ENCODE measurements at regions not wholly inside any gene's neighbourhood (a gene's known extent, or its start where the extent isn't known, plus 50 kb on each side); places are given as distances from the start of the nearest gene placed in this dataset.

DNA sequence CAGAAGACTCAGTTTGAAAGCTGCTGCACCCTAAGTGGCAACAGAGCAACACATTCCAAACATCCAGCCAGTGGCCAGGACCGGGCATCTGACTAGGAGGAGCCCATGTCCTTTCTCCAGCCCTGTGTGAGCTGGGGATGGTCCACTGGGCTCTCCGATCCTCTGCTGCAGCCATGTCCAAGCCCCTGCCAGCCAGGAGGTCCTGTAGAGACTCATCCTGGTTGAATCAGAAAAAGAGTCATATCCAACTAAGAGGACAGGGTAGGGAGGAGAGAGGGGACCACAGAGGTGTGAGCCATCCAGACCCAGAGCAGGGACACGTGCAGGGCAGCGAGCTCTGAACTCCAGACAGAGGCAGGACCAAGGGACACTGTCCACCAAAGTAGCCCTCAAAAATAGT, 163.0 kb upstream of the CDH5 start:
- H3K4me1 ChIP-seq = peaks cover 0 to 5% of the 10 kb centered on the region in 2 donors
- no peaks in the 10 kb centered on the region for H3K9me3 ChIP-seq
- no peaks in the 10 kb centered on the region for H3K27me3 ChIP-seq
- intact Hi-C loops (cut with DNase I; ENCODE audit: low total_unique reads) = no loop called here
- no peak overlapping the region for H3K27ac ChIP-seq
- no peak overlapping the region for H3K4me3 ChIP-seq
- no peaks in the 10 kb centered on the region for H3K36me3 ChIP-seq
- no peak for TF ChIP-seq POLR2AphosphoS5 (IDR thresholded peaks at IDR 0.05)
- DNase-seq (ENCODE audit: low spot score in 2 of 2) = no peak

DNA sequence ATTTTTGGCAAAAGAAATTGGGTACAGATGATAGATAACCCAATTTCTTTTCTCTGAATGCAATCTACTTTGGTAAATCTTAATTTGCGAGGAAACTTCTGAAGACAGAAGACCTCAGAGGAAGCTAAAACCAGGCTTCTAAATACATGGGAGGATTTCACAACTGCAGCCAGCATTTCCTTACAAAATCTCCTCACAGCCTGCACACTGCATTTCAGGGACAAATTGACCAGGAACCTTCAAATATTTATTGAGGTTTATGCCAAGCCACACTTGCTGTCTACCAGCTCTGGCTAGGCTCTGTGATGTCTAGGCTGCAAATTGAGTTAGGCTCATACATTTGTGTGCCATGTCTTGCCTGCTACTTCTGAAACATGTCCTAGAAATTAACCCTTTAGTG, 167.3 kb upstream of the CDH5 start:
- Histone ChIP-seq H3K4me3 (no peak overlapping the region), H3K36me3 (no peaks in the 10 kb centered on the region), H3K9me3 (no peaks in the 10 kb centered on the region), H3K27me3 (no peaks in the 10 kb centered on the region), H3K27ac (no peak overlapping the region), H3K4me1 (peaks cover 0 to 5% of the 10 kb centered on the region in 2 donors)
- DNase-seq (ENCODE audit: low spot score in 2 of 2) = no peak
- TF ChIP-seq POLR2AphosphoS5 (IDR thresholded peaks at IDR 0.05) (no peak), POLR2A (IDR thresholded peaks at IDR 0.05) (no peak)
- TF ChIP-seq, protein P1, sequence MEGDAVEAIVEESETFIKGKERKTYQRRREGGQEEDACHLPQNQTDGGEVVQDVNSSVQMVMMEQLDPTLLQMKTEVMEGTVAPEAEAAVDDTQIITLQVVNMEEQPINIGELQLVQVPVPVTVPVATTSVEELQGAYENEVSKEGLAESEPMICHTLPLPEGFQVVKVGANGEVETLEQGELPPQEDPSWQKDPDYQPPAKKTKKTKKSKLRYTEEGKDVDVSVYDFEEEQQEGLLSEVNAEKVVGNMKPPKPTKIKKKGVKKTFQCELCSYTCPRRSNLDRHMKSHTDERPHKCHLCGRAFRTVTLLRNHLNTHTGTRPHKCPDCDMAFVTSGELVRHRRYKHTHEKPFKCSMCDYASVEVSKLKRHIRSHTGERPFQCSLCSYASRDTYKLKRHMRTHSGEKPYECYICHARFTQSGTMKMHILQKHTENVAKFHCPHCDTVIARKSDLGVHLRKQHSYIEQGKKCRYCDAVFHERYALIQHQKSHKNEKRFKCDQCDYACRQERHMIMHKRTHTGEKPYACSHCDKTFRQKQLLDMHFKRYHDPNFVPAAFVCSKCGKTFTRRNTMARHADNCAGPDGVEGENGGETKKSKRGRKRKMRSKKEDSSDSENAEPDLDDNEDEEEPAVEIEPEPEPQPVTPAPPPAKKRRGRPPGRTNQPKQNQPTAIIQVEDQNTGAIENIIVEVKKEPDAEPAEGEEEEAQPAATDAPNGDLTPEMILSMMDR (IDR thresholded peaks at IDR 0.05) = no peak
- intact Hi-C loops (cut with DNase I; ENCODE audit: low total_unique reads) = no loop called here

DNA sequence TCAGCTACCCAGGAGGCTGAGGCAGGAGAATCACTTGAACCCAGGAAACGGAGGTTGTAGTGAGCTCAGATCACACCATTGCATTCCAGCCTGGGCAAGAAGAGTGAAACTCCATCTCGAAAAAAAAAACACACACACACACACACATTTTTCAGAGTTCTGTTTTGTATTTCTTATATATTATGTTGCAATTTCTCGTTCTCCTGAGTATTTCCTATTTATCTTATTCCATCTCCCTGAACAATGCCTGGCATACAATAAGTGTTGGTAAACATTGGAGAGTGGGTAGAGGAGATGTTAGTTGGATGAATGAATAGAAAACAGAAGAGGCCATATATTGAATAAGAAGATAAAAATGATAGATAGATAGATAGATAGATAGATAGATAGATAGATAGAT, 167.8 kb upstream of the CDH5 start:
- H3K4me1 ChIP-seq = peaks cover 0 to 5% of the 10 kb centered on the region in 2 donors
- H3K27ac ChIP-seq = no peak overlapping the region
- no peaks in the 10 kb centered on the region for H3K36me3 ChIP-seq
- intact Hi-C loops (cut with DNase I; ENCODE audit: low total_unique reads) = no loop called here
- no peak for TF ChIP-seq POLR2AphosphoS5 (IDR thresholded peaks at IDR 0.05)
- no peak for TF ChIP-seq POLR2A (IDR thresholded peaks at IDR 0.05)
- TF ChIP-seq, protein P1 (IDR thresholded peaks at IDR 0.05) = no peak
- no peaks in the 10 kb centered on the region for H3K9me3 ChIP-seq
- no peak overlapping the region for H3K4me3 ChIP-seq
- H3K27me3 ChIP-seq = no peaks in the 10 kb centered on the region
- DNase-seq (ENCODE audit: low spot score in 2 of 2) = no peak

DNA sequence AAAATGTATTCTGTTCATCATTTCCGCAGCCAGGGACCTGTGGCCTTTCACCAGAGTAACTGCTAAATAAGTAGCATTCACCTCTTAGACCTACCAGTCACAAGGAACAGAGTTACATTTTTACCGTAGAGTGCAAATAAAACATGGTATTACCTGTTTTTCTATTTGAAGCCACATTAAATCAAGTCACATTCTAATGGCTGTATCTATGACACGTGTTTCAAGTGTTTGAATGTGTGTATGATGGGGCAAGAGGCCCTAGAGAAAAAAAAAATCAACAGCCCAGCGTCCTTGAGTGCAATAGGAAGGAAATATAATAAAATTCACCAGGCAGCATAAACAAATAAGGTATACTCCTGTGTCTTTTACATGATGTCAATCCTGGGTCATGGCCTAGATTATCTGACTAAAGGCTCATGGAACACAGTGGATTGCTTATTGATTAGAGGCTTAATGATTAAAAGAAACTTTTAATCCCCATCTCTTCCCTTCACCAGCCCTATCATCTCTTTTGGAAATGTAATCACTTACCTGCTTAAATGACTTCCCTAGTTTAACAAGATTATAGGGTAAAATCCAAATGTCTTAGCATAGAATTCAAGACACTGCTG, 168.7 kb upstream of the CDH5 start:
- Histone ChIP-seq H3K27ac (no peak overlapping the region), H3K9me3 (no peaks in the 10 kb centered on the region), H3K36me3 (no peaks in the 10 kb centered on the region), H3K27me3 (no peaks in the 10 kb centered on the region), H3K4me1 (peaks cover 0 to 5% of the 10 kb centered on the region in 2 donors), H3K4me3 (no peak overlapping the region)
- TF ChIP-seq, protein P1 (IDR thresholded peaks at IDR 0.05) = no peak
- TF ChIP-seq POLR2AphosphoS5 (IDR thresholded peaks at IDR 0.05) (no peak), POLR2A (IDR thresholded peaks at IDR 0.05) (no peak)
- DNase-seq (ENCODE audit: low spot score in 2 of 2) = no peak
- intact Hi-C loops (cut with DNase I; ENCODE audit: low total_unique reads) = no loop called here

- no peaks in the 10 kb centered on the region for H3K36me3 ChIP-seq
- intact Hi-C loops (cut with DNase I; ENCODE audit: low total_unique reads) = no loop called here
- no peak for TF ChIP-seq POLR2AphosphoS5 (IDR thresholded peaks at IDR 0.05)
- TF ChIP-seq, protein P1 (IDR thresholded peaks at IDR 0.05) = no peak
- no peak for TF ChIP-seq POLR2A (IDR thresholded peaks at IDR 0.05)
- H3K27me3 ChIP-seq = no peaks in the 10 kb centered on the region
- no peak overlapping the region for H3K27ac ChIP-seq
- DNase-seq (ENCODE audit: low spot score in 2 of 2) = no peak
- peaks cover 0 to 5% of the 10 kb centered on the region in 2 donors for H3K4me1 ChIP-seq
- no peaks in the 10 kb centered on the region for H3K9me3 ChIP-seq
- no peak overlapping the region for H3K4me3 ChIP-seq
Observed at GRCh38 chr16:66196770-66197169, 169.7 kb upstream of the CDH5 start.

DNA sequence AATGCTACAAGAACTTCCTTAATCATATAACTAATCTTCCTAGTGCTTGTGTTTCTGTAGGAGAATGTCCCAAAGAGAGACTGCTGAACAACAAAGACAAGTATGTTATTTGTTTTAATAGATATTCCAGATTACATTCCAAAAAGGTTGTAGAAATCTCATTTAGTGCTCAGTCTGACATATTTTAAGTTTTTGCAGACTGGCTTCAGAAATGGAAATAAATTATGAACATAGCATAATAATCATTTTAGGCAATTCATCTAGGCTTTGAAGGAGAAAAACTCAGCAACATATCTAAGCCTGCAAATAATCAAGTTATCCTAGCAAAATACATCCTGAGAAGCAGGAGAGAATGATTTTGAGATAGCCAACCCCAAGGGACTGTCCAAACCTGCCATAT, 171.6 kb upstream of the CDH5 start:
- DNase-seq (ENCODE audit: low spot score in 2 of 2) = no peak
- peaks cover 0 to 5% of the 10 kb centered on the region in 2 donors for H3K4me1 ChIP-seq
- H3K4me3 ChIP-seq = no peak overlapping the region
- H3K27me3 ChIP-seq = no peaks in the 10 kb centered on the region
- TF ChIP-seq POLR2A (IDR thresholded peaks at IDR 0.05) = no peak
- TF ChIP-seq, protein P1 (IDR thresholded peaks at IDR 0.05) = no peak
- H3K27ac ChIP-seq = no peak overlapping the region
- H3K9me3 ChIP-seq = no peaks in the 10 kb centered on the region
- no peaks in the 10 kb centered on the region for H3K36me3 ChIP-seq
- intact Hi-C loops (cut with DNase I; ENCODE audit: low total_unique reads) = no loop called here

Measured in breast epithelium (tissue), 4 donors.